ENCODE measurements at regions not wholly inside any gene's neighbourhood (a gene's known extent, or its start where the extent isn't known, plus 50 kb on each side); places are given as distances from the start of the nearest gene placed in this dataset.

- no peak for TF ChIP-seq CTCF (IDR thresholded peaks at IDR 0.05)
- no peak for TF ChIP-seq ZFX (IDR thresholded peaks at IDR 0.05; ENCODE audit: borderline replicate concordance)
Measured at GRCh38 chr3:189403194-189403593, 228.0 kb upstream of the TP63 start.
